Common myeloid progenitor, CD34-positive (primary cell): ENCODE measurements at regions not wholly inside any gene's neighbourhood (a gene's known extent, or its start where the extent isn't known, plus 50 kb on each side); places are given as distances from the start of the nearest gene placed in this dataset.
A peak's percentile ranks its signal among the peaks of the same experiment; 100 is the strongest.

Experiments
- CTCF ChIA-PET: fragments of 350-600 bp; sonication (Branson Sonifier 250); formaldehyde crosslinking; loops from one replicate; lab custom pipeline; 2021; ENCODE audit warnings: antibody characterized with exemption; lab: Charles Lee
- POLR2A ChIA-PET: fragments of 350-600 bp; sonication (Branson Sonifier 250); formaldehyde crosslinking; loops from one replicate; lab custom pipeline; 2021; ENCODE audit warnings: antibody characterized with exemption; lab: Charles Lee
- DNase-seq, 3 donors: peaks; one replicate each; pipeline versions ENCODE4 v3.0.0 to v3.0.0-alpha.2; 2013
- H3K27ac ChIP-seq, 2 experiments: 1 replicate in 1 of 2; 2 replicates in 1 of 2; pipeline ENCODE4 v1.7.0; 2013; ENCODE audit warnings: inconsistent platforms in 2 of 2, low read length in 2 of 2, mild to moderate bottlenecking in 2 of 2, low read depth in 1 of 2, moderate library complexity in 1 of 2; ENCODE audit not compliant: severe bottlenecking in 2 of 2, insufficient read depth in 1 of 2, poor library complexity in 1 of 2
- H3K27me3 ChIP-seq, 5 experiments: replicated peaks in 2 of 5; 1 replicate in 3 of 5; 2 replicates in 2 of 5; pipeline versions ENCODE4 v1.6.1 to v1.7.0; 2013; ENCODE audit warnings: low read length in 4 of 5, mild to moderate bottlenecking in 2 of 5, moderate library complexity in 2 of 5, inconsistent platforms in 1 of 5; ENCODE audit not compliant: insufficient read depth in 5 of 5, control insufficient read depth in 4 of 5
- H3K36me3 ChIP-seq, 4 experiments: 1 replicate in 2 of 4; 2 replicates in 2 of 4; pipeline versions ENCODE4 v1.6.1 to v1.7.0; 2013; ENCODE audit warnings: low read length in 3 of 4, control low read depth in 1 of 4, mild to moderate bottlenecking in 1 of 4; ENCODE audit not compliant: control insufficient read depth in 4 of 4, insufficient read depth in 4 of 4
- H3K4me1 ChIP-seq, 4 experiments: 1 replicate in 3 of 4; 2 replicates in 1 of 4; pipeline versions ENCODE4 v1.6.1 to v1.7.1; 2013; ENCODE audit warnings: low read length in 3 of 4, mild to moderate bottlenecking in 3 of 4, control low read depth in 1 of 4, inconsistent platforms in 1 of 4, moderate library complexity in 1 of 4; ENCODE audit not compliant: control insufficient read depth in 4 of 4, insufficient read depth in 4 of 4; ENCODE audit errors: control extremely low read depth in 1 of 4
- H3K4me3 ChIP-seq, 7 experiments: 1 replicate in 4 of 7; 2 replicates in 3 of 7; pipeline versions ENCODE4 v1.5.1 to v1.7.0; 2013; ENCODE audit warnings: mild to moderate bottlenecking in 7 of 7, low read length in 6 of 7, moderate library complexity in 6 of 7, inconsistent platforms in 2 of 7, low read depth in 2 of 7, control low read depth in 1 of 7; ENCODE audit not compliant: insufficient read depth in 4 of 7, control insufficient read depth in 1 of 7; ENCODE audit errors: extremely low read depth in 1 of 7
- H3K9me3 ChIP-seq, 5 experiments: 1 replicate in 4 of 5; 2 replicates in 1 of 5; pipeline versions ENCODE4 v1.6.1 to v1.7.1; 2013; ENCODE audit warnings: low read length in 4 of 5, mild to moderate bottlenecking in 2 of 5, inconsistent platforms in 1 of 5, low read depth in 1 of 5, moderate library complexity in 1 of 5; ENCODE audit not compliant: control insufficient read depth in 4 of 5, insufficient read depth in 2 of 5; ENCODE audit errors: control extremely low read depth in 1 of 5
- WGBS: methylation state at CpG from one replicate; pipeline ENCODE4 v1.1.5; 2013; ENCODE audit not compliant: insufficient coverage; 5-methylcytosine and 5-hydroxymethylcytosine counted together

DNA sequence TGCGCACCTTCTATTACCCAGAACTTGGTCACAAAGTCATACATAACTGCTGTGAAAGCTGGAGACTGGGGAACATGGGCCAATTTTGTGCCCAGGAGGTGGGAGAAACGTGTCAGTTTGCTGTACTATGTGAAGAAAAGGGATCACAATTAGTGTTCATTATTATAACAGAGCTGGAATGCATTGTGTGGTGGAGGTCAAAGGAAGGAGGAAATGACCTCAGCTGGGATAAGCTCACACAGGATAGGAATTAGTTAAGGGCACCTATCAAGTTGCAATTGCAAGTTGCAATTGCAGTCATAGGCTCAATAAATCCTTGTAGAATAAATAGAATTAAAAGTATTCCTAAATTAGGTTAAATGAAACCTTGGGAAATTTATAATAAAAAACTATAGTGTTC, 103.9 kb upstream of the OBI1 start:
- Histone ChIP-seq H3K36me3 (no peaks in the 10 kb centered on the region), H3K4me3 (no peak overlapping the region), H3K27ac (no peak overlapping the region), H3K4me1 (no peaks in the 10 kb centered on the region), H3K27me3 (peaks cover 0 to 3% (median 0%) of the 10 kb centered on the region in 5 experiments), H3K9me3 (no peaks in the 10 kb centered on the region)
- POLR2A ChIA-PET, result no interaction called here
- 83% methylated on average over 1 of the region's 2 CpGs for WGBS
- CTCF ChIA-PET, result no interaction called here
- DNase-seq, result no peak

DNA sequence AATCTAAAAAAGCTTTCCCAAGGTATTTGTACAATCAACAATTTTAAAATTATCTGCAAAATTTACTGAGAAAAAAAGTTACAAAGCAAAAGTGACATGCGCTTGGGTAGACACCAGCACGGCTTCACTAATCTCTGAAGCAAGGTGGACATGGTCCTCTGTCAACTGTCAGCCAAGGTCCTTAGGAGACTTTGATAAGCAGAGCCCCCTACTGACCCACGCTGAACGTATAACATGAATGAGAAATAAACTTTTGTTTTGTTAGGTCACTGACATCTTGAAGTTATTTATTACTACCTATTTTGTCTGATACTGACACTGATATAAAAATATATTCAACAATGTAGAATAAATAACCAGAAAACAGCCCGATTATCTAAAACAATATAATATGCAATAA, 100.7 kb upstream of the OBI1 start:
- ChIA-PET POLR2A (no interaction called here), CTCF (no interaction called here)
- WGBS, result 100% methylated on average over 2 of the region's 5 CpGs
- no peak overlapping the region for H3K4me3 ChIP-seq
- peak in 1 of 3 donors; percentile 1 for DNase-seq
- no peaks in the 10 kb centered on the region for H3K36me3 ChIP-seq
- H3K27me3 ChIP-seq, result peaks cover 0 to 3% (median 0%) of the 10 kb centered on the region in 5 experiments
- no peaks in the 10 kb centered on the region for H3K4me1 ChIP-seq
- H3K9me3 ChIP-seq, result no peaks in the 10 kb centered on the region
- H3K27ac ChIP-seq, result no peak overlapping the region

DNA sequence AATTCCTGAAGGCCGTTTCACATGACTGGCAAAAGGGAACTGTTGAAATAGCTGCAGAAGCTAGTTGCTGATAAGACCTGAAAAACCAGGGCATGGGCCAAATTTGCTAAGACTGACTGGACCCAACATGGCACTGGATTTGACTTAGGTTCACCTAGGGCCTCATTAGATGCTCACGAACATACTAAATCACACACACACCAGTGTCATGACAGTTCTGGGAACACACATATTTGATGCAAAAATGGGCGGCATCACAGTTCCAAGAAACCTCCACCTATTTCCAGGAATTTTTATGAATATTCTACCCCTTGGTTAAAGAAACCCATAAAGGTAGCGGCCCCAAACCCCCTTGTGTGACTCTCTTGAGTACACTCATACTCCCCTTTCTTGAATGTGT, 99.6 kb upstream of the OBI1 start:
- ChIA-PET CTCF (no interaction called here), POLR2A (no interaction called here)
- Histone ChIP-seq H3K9me3 (no peaks in the 10 kb centered on the region), H3K36me3 (no peaks in the 10 kb centered on the region), H3K4me1 (no peaks in the 10 kb centered on the region), H3K4me3 (no peak overlapping the region), H3K27me3 (peaks cover 0 to 3% (median 0%) of the 10 kb centered on the region in 5 experiments), H3K27ac (no peak overlapping the region)
- WGBS, result 66% methylated on average over 4 of the region's 4 CpGs
- DNase-seq, result no peak

GRCh38 chr13:78753435-78753834, 94.5 kb upstream of the OBI1 start:
- POLR2A ChIA-PET, result no interaction called here
- Histone ChIP-seq H3K4me1 (no peaks in the 10 kb centered on the region), H3K4me3 (no peak overlapping the region), H3K27me3 (peaks cover 0 to 3% (median 0%) of the 10 kb centered on the region in 5 experiments), H3K27ac (no peak overlapping the region), H3K36me3 (no peaks in the 10 kb centered on the region), H3K9me3 (no peaks in the 10 kb centered on the region)
- WGBS, result 100% methylated on average over 1 of the region's 1 CpG
- CTCF ChIA-PET, result interaction anchor here (0.6 to 1.2 kb wide), 2 partner anchors 27 to 40 kb away, joined by 3 to 4 read pairs; no protein-coding TSS in a partner anchor
- DNase-seq, result no peak

GRCh38 chr13:78750735-78751134, 91.8 kb upstream of the OBI1 start:
- Histone ChIP-seq H3K9me3 (no peaks in the 10 kb centered on the region), H3K27me3 (peaks cover 0 to 3% (median 0%) of the 10 kb centered on the region in 5 experiments), H3K27ac (no peak overlapping the region), H3K36me3 (no peaks in the 10 kb centered on the region), H3K4me1 (no peaks in the 10 kb centered on the region), H3K4me3 (no peak overlapping the region)
- ChIA-PET CTCF (interaction anchor here (1.0 kb wide), 1 partner anchor 228 kb away, joined by 3 read pairs; no protein-coding TSS in a partner anchor), POLR2A (no interaction called here)
- no peak for DNase-seq
- WGBS, result 100% methylated on average over 1 of the region's 2 CpGs

GRCh38 chr13:78743973-78744372, 85.0 kb upstream of the OBI1 start:
- no peaks in the 10 kb centered on the region for H3K9me3 ChIP-seq
- ChIA-PET POLR2A (no interaction called here), CTCF (no interaction called here)
- no peak overlapping the region for H3K4me3 ChIP-seq
- DNase-seq, result no peak
- no peaks in the 10 kb centered on the region for H3K36me3 ChIP-seq
- no peaks in the 10 kb centered on the region for H3K4me1 ChIP-seq
- no peak overlapping the region for H3K27ac ChIP-seq
- 95% methylated on average over 2 of the region's 3 CpGs for WGBS
- H3K27me3 ChIP-seq, result peaks cover 0 to 4% (median 0%) of the 10 kb centered on the region in 5 experiments

GRCh38 chr13:78742659-78743058, 83.7 kb upstream of the OBI1 start:
- H3K36me3 ChIP-seq, result no peaks in the 10 kb centered on the region
- DNase-seq, result no peak
- H3K27me3 ChIP-seq, result peaks cover 0 to 4% (median 0%) of the 10 kb centered on the region in 5 experiments
- CTCF ChIA-PET, result interaction anchor here (0.7 to 0.9 kb wide), 3 partner anchors 14 to 89 kb away, joined by 3 read pairs; no protein-coding TSS in a partner anchor
- no peak overlapping the region for H3K4me3 ChIP-seq
- 96% methylated on average over 4 of the region's 5 CpGs for WGBS
- POLR2A ChIA-PET, result no interaction called here
- H3K9me3 ChIP-seq, result no peaks in the 10 kb centered on the region
- H3K4me1 ChIP-seq, result no peaks in the 10 kb centered on the region
- no peak overlapping the region for H3K27ac ChIP-seq
